GM12892 (cell line): ENCODE measurements at regions not wholly inside any gene's neighbourhood (a gene's known extent, or its start where the extent isn't known, plus 50 kb on each side); places are given as distances from the start of the nearest gene placed in this dataset.

Experiments
- POLR2A ChIP-seq: IDR thresholded peaks from 2 replicates; pipeline ENCODE4 v1.6.1; 2011; ENCODE audit warnings: low read depth, low read length, control low read depth
- POLR2AphosphoS5 ChIP-seq: IDR thresholded peaks from 2 replicates; pipeline ENCODE4 v1.6.1; 2011; ENCODE audit warnings: low read depth, low read length, control low read depth

DNA sequence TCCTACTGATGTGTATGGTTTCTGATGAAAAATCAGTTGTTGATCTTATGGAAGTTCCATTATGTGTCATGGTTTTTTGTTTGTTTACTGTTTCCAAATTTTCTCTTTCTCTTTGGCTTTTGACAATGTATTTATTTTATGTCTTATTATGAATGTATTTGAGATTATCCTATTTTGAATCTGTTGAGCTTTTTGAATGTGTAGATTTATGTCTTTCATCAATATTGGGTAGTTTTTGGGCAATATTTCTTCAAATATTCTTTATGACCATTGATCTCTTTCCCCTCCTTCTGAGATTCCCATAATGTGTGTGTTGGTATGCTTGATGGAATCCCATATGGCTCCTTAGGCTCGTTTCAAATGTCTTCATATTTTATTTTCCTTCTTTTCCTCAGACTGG lies 80.5 kb upstream of the FAM47C start:
- TF ChIP-seq POLR2AphosphoS5: no peak
- TF ChIP-seq POLR2A: no peak
